Neural crest cell (in vitro differentiated cells): ENCODE measurements at regions not wholly inside any gene's neighbourhood (a gene's known extent, or its start where the extent isn't known, plus 50 kb on each side); places are given as distances from the start of the nearest gene placed in this dataset.

Experiments used
- DNase-seq: peaks from one replicate; pipeline ENCODE4 v3.0.0; 2021; ENCODE audit warnings: low read depth, mixed read lengths, low spot score
- H3K27ac Mint-ChIP-seq: one replicate; pipeline ENCODE4 v1.8.0; 2021; ENCODE audit warnings: mild to moderate bottlenecking, mixed read lengths; ENCODE audit not compliant: unreplicated experiment
- H3K27me3 Mint-ChIP-seq: 2 replicates; pipeline ENCODE4 v1.8.0; 2021; ENCODE audit warnings: low read depth, mild to moderate bottlenecking, mixed read lengths
- H3K36me3 Mint-ChIP-seq: 2 replicates; pipeline ENCODE4 v1.8.0; 2021; ENCODE audit warnings: low read depth, mild to moderate bottlenecking, mixed read lengths
- H3K4me1 Mint-ChIP-seq: 2 replicates; pipeline ENCODE4 v1.8.0; 2021; ENCODE audit warnings: mixed read lengths
- H3K4me3 Mint-ChIP-seq: one replicate; pipeline ENCODE4 v1.8.0; 2021; ENCODE audit warnings: mild to moderate bottlenecking, mixed read lengths
- H3K9me3 Mint-ChIP-seq: 2 replicates; pipeline ENCODE4 v1.8.0; 2021; ENCODE audit warnings: mixed read lengths
- TF ChIP-seq, protein P1 (sequence below): fragments of 200-600 bp; sonication (generic); conservative IDR thresholded peaks from 2 replicates; pipeline ENCODE4 v1.5.0; 2021; ENCODE audit warnings: antibody characterized with exemption, mild to moderate bottlenecking

DNA sequence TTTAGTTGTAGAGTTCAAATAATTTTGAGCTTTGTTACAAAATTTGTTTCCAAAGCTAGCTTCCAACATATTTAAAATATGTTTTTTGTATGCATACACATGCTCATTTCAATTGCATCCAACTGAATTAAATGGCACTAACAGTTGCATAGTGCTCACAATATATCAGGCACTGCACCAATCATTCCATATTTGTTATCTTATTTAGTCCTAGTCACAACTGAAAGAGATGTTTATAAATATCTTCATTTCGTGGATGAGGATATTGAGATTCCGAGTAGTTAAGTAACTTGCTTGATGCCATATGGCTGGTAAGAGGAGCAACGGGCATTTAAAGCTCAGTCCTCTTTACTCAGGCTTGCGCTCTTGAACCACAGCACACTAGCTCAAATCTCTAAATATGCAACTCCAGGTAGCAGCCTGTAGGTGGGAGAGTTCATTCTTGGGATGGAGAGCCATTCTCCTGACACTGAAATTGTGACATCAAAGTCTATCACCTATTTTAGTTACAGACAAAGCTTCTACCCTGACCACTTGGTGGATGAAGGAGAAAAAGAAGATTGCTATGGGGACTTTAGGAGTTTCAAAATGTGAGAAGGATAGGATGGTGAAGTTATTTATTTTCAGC lies 118.0 kb upstream of the CA10 start:
- TF ChIP-seq, protein P1, sequence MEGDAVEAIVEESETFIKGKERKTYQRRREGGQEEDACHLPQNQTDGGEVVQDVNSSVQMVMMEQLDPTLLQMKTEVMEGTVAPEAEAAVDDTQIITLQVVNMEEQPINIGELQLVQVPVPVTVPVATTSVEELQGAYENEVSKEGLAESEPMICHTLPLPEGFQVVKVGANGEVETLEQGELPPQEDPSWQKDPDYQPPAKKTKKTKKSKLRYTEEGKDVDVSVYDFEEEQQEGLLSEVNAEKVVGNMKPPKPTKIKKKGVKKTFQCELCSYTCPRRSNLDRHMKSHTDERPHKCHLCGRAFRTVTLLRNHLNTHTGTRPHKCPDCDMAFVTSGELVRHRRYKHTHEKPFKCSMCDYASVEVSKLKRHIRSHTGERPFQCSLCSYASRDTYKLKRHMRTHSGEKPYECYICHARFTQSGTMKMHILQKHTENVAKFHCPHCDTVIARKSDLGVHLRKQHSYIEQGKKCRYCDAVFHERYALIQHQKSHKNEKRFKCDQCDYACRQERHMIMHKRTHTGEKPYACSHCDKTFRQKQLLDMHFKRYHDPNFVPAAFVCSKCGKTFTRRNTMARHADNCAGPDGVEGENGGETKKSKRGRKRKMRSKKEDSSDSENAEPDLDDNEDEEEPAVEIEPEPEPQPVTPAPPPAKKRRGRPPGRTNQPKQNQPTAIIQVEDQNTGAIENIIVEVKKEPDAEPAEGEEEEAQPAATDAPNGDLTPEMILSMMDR: no peak
- Mint-ChIP-seq H3K36me3 (no peaks in the 10 kb centered on the region), H3K27ac (no peak overlapping the region), H3K4me3 (no peak overlapping the region), H3K9me3 (no peaks in the 10 kb centered on the region), H3K27me3 (no peaks in the 10 kb centered on the region), H3K4me1 (no peaks in the 10 kb centered on the region)
- no peak for DNase-seq

DNA sequence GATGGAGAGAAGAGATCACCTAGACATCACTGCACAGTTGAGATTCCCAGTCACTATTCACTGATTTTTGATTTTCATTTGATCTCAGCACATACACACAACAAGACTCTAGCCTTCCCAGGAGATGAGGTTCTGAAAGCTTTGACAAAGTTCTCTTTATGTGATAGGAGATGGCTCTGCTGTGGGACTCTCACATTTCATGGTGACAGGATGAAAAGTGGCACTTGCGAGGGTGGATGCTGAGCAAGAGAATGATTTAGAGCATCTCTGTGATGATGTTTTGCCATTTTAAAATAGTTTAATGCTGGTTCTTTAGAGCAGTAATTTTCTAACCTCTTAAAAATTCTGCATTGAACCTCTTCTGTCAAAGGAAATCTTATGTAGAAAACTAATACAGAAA lies 113.3 kb upstream of the CA10 start:
- no peak for DNase-seq
- Mint-ChIP-seq H3K4me3 (no peak overlapping the region), H3K27me3 (peaks cover 5% of the 10 kb centered on the region), H3K4me1 (no peaks in the 10 kb centered on the region), H3K36me3 (no peaks in the 10 kb centered on the region), H3K9me3 (no peaks in the 10 kb centered on the region), H3K27ac (no peak overlapping the region)
- TF ChIP-seq, protein P1: no peak

DNA sequence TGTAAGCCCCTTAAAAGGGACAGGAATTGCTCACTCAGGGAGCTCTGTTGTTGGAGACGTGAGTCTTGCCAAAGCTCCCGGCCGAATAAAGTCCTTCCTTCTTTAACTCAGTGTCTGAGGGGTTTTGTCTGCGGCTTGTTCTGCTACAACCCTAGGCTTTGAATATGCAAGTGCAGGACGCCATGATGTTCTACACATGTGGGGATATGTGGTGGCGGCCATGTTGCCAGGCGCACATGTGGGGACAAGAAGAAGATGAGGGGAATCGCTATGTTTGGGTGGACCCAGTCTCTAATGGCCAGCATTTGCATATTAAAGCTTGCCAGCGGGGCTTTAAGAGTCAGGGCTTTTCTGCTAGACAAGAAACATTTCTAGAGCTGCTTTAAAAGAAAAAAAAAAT lies 96.8 kb upstream of the CA10 start:
- Mint-ChIP-seq H3K36me3 (no peaks in the 10 kb centered on the region), H3K4me1 (no peaks in the 10 kb centered on the region), H3K27ac (peak overlapping the region; percentile 57), H3K9me3 (no peaks in the 10 kb centered on the region), H3K4me3 (no peak overlapping the region), H3K27me3 (no peaks in the 10 kb centered on the region)
- DNase-seq: no peak
- TF ChIP-seq, protein P1: no peak

DNA sequence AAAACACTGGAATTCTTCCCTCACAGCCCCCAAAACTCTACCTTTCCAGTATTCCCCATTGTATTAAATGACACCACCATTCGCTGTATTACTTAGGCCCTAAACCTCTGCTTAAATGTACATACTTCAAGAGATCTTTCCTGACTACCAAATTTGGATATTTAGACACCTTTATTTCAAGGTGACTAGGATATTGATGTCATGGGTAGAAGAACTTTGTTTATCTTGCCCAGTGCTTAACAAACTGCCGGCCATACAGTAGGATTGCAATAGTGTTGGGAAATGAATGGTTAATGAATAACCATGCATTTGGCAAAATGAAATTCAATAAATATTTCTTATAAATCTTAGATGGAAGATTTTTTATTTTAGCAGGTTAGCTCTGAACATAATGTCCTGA lies 86.2 kb upstream of the CA10 start:
- Mint-ChIP-seq H3K4me3 (no peak overlapping the region), H3K9me3 (no peaks in the 10 kb centered on the region), H3K4me1 (no peaks in the 10 kb centered on the region), H3K36me3 (no peaks in the 10 kb centered on the region), H3K27ac (no peak overlapping the region), H3K27me3 (no peaks in the 10 kb centered on the region)
- no peak for DNase-seq
- TF ChIP-seq, protein P1: no peak

DNA sequence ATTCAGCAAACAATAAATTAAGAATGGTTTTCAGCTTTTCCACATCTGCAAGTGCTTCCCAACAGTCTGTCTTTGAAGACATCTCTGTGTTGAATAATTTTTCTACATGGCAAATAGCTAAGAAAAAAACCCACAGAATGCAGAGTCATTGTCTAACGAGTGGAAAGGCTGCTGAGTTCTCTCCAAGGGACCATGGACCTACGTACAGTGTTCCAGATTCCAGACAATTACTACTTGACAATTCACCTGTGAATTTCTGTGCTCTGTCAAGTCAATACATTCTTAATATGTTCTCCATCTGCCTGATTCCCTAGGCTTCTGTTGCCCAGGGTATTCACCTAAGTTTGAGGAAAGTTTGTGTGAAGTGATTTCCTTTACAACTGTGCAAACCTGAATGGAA lies 83.8 kb upstream of the CA10 start:
- Mint-ChIP-seq H3K27me3 (no peaks in the 10 kb centered on the region), H3K4me1 (no peaks in the 10 kb centered on the region), H3K27ac (no peak overlapping the region), H3K4me3 (no peak overlapping the region), H3K9me3 (no peaks in the 10 kb centered on the region), H3K36me3 (no peaks in the 10 kb centered on the region)
- no peak for DNase-seq
- TF ChIP-seq, protein P1: no peak
